GM18505 (cell line): ENCODE measurements at regions not wholly inside any gene's neighbourhood (a gene's known extent, or its start where the extent isn't known, plus 50 kb on each side); places are given as distances from the start of the nearest gene placed in this dataset.
"Not testable (repeated sequence)": the region's sequence is repeated elsewhere in the genome, so short reads cannot be mapped to it uniquely, and the experiment has no call there.

ENCODE experiments used
- ATAC-seq: cut with Tn5 transposase; IDR thresholded peaks from one replicate; pipeline ENCODE4 v1.9.1; 2021; ENCODE audit not compliant: unreplicated experiment
- POLR2A ChIP-seq: IDR thresholded peaks from 4 replicates; pipeline ENCODE4 v1.6.1; 2011; ENCODE audit warnings: borderline replicate concordance; ENCODE audit not compliant: insufficient read depth, insufficient read length; ENCODE audit errors: extremely low read depth

DNA sequence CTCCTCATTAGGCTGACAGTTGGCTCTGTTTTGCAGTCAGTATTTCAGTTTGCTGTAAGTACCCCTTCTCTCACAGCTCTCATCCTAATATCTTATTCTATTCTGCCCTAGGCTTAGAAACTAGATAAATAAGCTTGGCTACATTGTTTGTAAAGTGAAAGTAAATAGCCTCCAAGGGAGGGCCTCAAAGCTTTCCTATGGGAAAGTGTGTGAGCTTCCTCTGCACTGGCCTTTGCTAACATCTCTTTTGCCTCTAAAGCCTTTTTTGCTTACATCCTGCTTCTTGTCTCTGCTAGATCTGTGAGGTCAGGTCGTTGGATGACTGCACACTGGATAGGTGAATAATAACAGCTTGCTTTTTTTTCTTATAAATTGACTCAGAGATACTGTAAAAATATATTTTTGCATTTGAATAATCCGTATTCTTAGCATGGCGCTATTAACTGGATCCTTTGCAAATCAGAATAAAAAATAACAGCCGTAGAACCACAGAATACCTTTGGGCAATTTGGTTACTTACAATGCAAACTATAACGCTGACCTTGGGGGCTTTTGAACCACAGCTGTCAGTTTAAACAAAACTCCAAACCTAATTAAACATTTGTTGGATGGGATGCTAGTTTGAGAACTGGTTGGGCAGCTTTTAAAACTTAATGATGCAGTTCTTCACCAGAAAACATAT lies 55.1 kb downstream of the TTC6 start:
- no peak for ATAC-seq

GRCh38 chr14:37652042-37652441 lies 56.6 kb downstream of the TTC6 start:
- no peak for TF ChIP-seq POLR2A
- no peak for ATAC-seq

More for the DNA sequence above, 55.1 kb downstream of the TTC6 start:
- TF ChIP-seq POLR2A = no peak

GRCh38 chr14:37655418-37655817 lies 60.0 kb downstream of the TTC6 start:
- ATAC-seq = no peak
- TF ChIP-seq POLR2A = no peak

DNA sequence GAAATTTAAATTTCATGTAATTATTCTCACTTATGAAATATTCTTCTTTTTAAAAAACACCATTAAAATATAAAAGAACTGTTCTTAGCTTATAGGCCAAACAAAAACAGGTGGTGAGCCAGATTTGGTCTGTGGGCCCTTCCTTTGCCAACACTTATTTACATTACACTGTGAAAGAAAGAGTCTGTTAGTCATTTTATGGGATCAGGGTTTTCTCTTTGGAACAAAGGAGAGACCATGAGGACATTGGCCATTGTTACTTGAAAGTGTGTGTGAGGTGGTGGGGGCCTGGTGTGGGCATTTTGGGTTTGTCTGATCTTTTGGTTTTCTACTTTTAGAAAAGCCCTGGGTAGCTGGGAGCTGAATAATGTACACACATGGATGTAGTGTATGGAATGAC lies 62.7 kb downstream of the TTC6 start:
- ATAC-seq = no peak
- no peak for TF ChIP-seq POLR2A

- ATAC-seq = no peak
- TF ChIP-seq POLR2A = no peak
Measured at GRCh38 chr14:37663498-37663897, 68.1 kb downstream of the TTC6 start.

GRCh38 chr14:37665479-37665878 lies 70.0 kb downstream of the TTC6 start:
- ATAC-seq = no peak
- no peak for TF ChIP-seq POLR2A

GRCh38 chr14:37665951-37666350 lies 70.5 kb downstream of the TTC6 start:
- no peak for ATAC-seq
- TF ChIP-seq POLR2A = no peak

DNA sequence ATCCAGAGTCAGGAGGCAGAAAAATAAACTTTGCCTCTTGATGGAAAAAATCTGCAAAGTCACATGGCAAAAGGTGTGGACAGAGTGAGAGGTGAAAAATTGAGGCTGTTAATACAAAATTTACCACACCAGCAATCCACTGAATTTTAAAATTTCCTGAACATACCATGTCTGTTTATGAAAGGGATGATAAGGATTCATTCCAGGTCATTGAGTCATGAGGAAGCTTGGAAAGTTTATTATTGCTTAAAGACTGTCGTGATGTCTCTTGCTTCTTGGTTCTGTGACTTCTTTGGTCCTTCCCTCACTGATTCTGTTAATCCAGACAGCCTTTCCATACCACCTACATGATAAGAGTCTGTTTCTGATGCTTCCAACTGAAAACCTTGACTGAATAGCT lies 73.2 kb downstream of the TTC6 start:
- TF ChIP-seq POLR2A = no peak
- ATAC-seq = no peak

DNA sequence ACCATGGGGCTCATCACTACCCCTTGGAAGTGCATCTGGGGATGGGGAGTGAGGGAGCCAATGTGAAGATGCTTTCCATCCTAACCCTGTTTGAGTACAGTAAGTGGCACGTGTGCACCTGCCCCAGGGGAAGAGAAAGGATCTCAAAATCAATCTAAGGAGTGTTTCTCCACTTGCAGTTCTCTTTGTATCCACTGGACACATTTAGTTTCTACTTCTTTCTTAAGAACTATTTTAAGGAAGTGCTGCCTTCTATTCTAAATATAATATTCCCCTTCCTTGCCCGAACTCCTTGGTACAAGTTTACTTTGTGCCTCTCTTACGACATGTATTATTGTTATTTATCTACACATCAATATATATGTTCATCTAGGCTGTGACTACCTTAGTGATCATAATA lies 73.8 kb downstream of the TTC6 start:
- TF ChIP-seq POLR2A = no peak
- ATAC-seq = no peak

GRCh38 chr14:37673439-37673838 lies 78.0 kb downstream of the TTC6 start:
- ATAC-seq = no peak
- no peak for TF ChIP-seq POLR2A

DNA sequence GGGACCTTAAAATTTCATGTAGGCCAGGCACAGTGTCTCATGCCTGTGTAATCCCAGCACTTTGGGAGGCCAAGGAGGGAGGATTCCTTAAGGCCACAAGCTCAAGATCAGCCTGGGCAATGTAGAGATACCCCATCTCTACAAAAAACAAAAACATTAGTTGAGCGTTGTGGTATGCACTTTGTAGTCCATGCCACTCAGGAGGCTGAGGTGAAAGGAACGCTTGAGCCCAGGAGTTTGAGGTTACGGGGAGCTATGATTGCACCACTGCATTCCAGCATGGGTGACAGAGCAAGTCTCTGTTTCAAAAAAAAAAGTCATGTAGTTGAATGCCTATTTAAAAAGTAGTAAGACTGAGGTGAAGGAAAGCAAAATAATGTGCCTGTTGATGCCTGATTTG lies 83.5 kb downstream of the TTC6 start:
- TF ChIP-seq POLR2A = no peak
- ATAC-seq = no peak

DNA sequence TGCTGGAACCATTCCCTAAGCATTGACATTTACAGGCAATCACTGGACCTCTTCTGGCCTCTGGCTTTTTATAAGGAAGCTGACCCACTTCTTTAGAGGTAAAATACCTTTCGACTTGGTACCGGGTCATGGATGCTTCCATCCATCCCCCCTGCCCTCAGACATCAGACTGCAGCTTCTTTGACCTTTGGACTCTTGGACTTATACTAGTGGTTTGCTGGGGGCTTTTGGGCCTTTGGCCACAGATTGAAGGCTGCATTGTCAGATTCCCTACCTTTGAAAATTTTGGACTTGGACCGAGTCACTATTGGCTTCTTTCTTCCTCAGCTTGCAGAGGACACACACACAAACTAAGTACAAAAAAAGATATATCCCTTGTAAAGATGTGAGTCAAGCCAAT lies 86.1 kb downstream of the TTC6 start:
- ATAC-seq = no peak
- no peak for TF ChIP-seq POLR2A

DNA sequence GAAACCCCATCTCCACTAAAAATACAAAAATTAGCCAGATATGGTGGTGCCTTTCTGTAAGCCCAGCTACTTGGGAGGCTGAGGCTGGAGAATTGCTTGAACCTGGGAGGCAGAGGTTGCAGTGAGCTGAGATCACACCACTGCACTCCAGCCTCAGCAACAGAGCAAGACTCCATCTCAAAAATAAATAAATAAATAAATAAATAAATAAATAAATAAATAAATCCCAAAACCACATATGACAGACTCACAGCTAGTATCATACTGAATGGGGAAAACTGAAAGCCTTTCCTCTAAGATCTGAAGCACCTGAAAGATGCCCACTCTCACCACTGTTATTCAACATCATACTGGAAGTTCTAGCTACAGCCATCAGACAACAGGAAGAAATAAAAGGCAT lies 97.3 kb downstream of the TTC6 start:
- ATAC-seq = not testable (repeated sequence)

GRCh38 chr14:37693420-37693819 lies 98.0 kb downstream of the TTC6 start:
- not testable (repeated sequence) for ATAC-seq

DNA sequence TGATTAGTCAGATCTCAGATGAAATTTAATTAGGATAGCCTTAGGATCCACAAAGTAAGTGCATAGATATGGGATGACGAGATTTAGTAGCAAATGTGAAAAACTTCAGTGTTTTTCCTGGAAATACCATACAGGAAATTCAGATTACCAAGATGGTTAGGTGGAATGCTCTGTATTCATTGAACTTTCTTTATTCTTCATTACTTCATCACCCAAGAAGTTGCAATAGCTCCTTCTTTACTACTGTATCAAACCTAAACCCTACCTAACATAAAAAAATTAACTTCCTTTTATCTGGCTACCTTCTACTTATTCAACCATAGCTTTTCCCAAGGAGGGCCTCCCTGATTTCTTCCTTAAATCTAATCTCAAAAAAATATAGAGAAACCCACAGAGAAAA lies 100.4 kb downstream of the TTC6 start:
- TF ChIP-seq POLR2A = no peak
- no peak for ATAC-seq
